IMR-90 (cell line): ENCODE measurements at regions not wholly inside any gene's neighbourhood (a gene's known extent, or its start where the extent isn't known, plus 50 kb on each side); places are given as distances from the start of the nearest gene placed in this dataset.

ENCODE experiments used
- BHLHE40 ChIP-seq: fragments of 150-350 bp; IDR thresholded peaks from 2 replicates; pipeline ENCODE4 v1.6.1; 2016; ENCODE audit warnings: mild to moderate bottlenecking, low read depth, low read length
- CEBPB ChIP-seq: IDR thresholded peaks from 2 replicates; pipeline ENCODE4 v1.6.1; 2012; ENCODE audit warnings: low read depth, low read length, improper control_type of control experiment
- FOS ChIP-seq: fragments of 150-350 bp; IDR thresholded peaks from 2 replicates; pipeline ENCODE4 v1.6.1; 2016; ENCODE audit warnings: low read depth, low read length
- MAZ ChIP-seq: IDR thresholded peaks from 2 replicates; pipeline ENCODE4 v1.6.1; 2012; ENCODE audit warnings: low read depth, mild to moderate bottlenecking, low read length, improper control_type of control experiment, moderate library complexity, borderline replicate concordance
- MXI1 ChIP-seq: IDR thresholded peaks from 2 replicates; pipeline ENCODE4 v1.6.1; 2012; ENCODE audit warnings: low read depth, mild to moderate bottlenecking, low read length, moderate library complexity, borderline replicate concordance
- NFE2L2 ChIP-seq: fragments of 150-350 bp; IDR thresholded peaks from 2 replicates; pipeline ENCODE4 v1.6.1; 2016; ENCODE audit warnings: low read depth, mild to moderate bottlenecking, low read length
- POLR2A ChIP-seq: IDR thresholded peaks from 2 replicates; pipeline ENCODE4 v1.6.1; 2012; ENCODE audit warnings: mild to moderate bottlenecking, low read depth, low read length
- RAD21 ChIP-seq: IDR thresholded peaks from 2 replicates; pipeline ENCODE4 v1.6.1; 2012; ENCODE audit warnings: low read length, improper control_type of control experiment
- RCOR1 ChIP-seq: IDR thresholded peaks from 2 replicates; pipeline ENCODE4 v1.6.1; 2012; ENCODE audit warnings: mild to moderate bottlenecking, low read length, improper control_type of control experiment; ENCODE audit not compliant: insufficient replicate concordance
- RFX5 ChIP-seq: IDR thresholded peaks from 2 replicates; pipeline ENCODE4 v1.8.0; 2012; ENCODE audit warnings: low read depth, mild to moderate bottlenecking, low read length, moderate library complexity
- TF ChIP-seq, protein P1 (sequence below): conservative IDR thresholded peaks from 2 replicates; pipeline ENCODE4 v1.5.1; 2012; ENCODE audit warnings: mild to moderate bottlenecking, low read depth, low read length, improper control_type of control experiment
- TF ChIP-seq, protein P2 (sequence below): fragments of 150-350 bp; IDR thresholded peaks from 2 replicates; pipeline ENCODE4 v1.6.1; 2016; ENCODE audit warnings: low read depth, mild to moderate bottlenecking, low read length, moderate library complexity, borderline replicate concordance
- TF ChIP-seq, protein P3 (sequence below): fragments of 150-350 bp; IDR thresholded peaks from 2 replicates; pipeline ENCODE4 v1.6.1; 2017; ENCODE audit warnings: mild to moderate bottlenecking, antibody characterized with exemption, low read length, low read depth

DNA sequence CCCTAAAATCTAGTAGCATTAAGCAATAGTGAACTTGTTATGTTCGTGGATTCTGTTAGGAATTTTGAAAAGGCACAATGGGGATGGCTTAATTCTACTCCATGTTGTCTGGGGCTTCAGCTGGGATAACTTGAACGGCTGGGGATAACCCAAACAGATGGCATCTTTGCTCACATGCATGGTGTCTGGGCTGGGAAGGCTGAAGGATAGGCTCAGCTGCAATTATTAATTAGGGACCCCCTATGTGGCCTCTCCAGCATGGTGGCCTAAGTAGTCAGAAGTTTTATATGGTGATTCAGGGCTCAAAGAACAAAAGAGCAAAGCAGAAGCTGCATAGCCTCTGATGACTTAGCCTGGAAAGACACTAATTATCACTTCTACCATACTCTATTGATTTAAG is 551.1 kb downstream of the PSAT1 start:
- no peak for TF ChIP-seq RFX5
- no peak for TF ChIP-seq NFE2L2
- no peak for TF ChIP-seq POLR2A
- TF ChIP-seq, protein P1, sequence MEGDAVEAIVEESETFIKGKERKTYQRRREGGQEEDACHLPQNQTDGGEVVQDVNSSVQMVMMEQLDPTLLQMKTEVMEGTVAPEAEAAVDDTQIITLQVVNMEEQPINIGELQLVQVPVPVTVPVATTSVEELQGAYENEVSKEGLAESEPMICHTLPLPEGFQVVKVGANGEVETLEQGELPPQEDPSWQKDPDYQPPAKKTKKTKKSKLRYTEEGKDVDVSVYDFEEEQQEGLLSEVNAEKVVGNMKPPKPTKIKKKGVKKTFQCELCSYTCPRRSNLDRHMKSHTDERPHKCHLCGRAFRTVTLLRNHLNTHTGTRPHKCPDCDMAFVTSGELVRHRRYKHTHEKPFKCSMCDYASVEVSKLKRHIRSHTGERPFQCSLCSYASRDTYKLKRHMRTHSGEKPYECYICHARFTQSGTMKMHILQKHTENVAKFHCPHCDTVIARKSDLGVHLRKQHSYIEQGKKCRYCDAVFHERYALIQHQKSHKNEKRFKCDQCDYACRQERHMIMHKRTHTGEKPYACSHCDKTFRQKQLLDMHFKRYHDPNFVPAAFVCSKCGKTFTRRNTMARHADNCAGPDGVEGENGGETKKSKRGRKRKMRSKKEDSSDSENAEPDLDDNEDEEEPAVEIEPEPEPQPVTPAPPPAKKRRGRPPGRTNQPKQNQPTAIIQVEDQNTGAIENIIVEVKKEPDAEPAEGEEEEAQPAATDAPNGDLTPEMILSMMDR: no peak
- TF ChIP-seq, protein P2, sequence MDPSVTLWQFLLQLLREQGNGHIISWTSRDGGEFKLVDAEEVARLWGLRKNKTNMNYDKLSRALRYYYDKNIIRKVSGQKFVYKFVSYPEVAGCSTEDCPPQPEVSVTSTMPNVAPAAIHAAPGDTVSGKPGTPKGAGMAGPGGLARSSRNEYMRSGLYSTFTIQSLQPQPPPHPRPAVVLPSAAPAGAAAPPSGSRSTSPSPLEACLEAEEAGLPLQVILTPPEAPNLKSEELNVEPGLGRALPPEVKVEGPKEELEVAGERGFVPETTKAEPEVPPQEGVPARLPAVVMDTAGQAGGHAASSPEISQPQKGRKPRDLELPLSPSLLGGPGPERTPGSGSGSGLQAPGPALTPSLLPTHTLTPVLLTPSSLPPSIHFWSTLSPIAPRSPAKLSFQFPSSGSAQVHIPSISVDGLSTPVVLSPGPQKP: no peak
- TF ChIP-seq MXI1: no peak
- no peak for TF ChIP-seq RAD21
- TF ChIP-seq, protein P3, sequence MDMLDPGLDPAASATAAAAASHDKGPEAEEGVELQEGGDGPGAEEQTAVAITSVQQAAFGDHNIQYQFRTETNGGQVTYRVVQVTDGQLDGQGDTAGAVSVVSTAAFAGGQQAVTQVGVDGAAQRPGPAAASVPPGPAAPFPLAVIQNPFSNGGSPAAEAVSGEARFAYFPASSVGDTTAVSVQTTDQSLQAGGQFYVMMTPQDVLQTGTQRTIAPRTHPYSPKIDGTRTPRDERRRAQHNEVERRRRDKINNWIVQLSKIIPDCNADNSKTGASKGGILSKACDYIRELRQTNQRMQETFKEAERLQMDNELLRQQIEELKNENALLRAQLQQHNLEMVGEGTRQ: no peak
- no peak for TF ChIP-seq MAZ
- no peak for TF ChIP-seq CEBPB
- no peak for TF ChIP-seq RCOR1
- no peak for TF ChIP-seq FOS
- no peak for TF ChIP-seq BHLHE40
